Psoas muscle (tissue), 7 donors: ENCODE measurements at regions not wholly inside any gene's neighbourhood (a gene's known extent, or its start where the extent isn't known, plus 50 kb on each side); places are given as distances from the start of the nearest gene placed in this dataset.

Experiments
- ATAC-seq, 4 donors: fragments of 200-7000 bp; cut with Tn5 transposase; one replicate each; pipeline ENCODE4 v1.9.1; 2020; ENCODE audit warnings: moderate library complexity in 3 of 4, mild to moderate bottlenecking in 2 of 4
- DNase-seq, 2 donors: peaks; one replicate each; pipeline ENCODE4 v3.0.0-alpha.2; 2020
- H3K27ac ChIP-seq: fragments of 200-600 bp; one replicate; pipeline ENCODE4 v1.8.0; 2022
- H3K27me3 ChIP-seq, 3 donors: fragments of 200-600 bp in 1 of 3; one replicate each; pipeline versions ENCODE4 v1.6.1 to v1.8.0; 2013 to 2022; ENCODE audit warnings: low read length in 2 of 3, mild to moderate bottlenecking in 2 of 3, moderate library complexity in 1 of 3; ENCODE audit not compliant: insufficient read depth in 3 of 3
- H3K36me3 ChIP-seq, 2 donors: fragments of 200-600 bp in 1 of 2; one replicate each; pipeline versions ENCODE4 v1.6.1 to v1.8.0; 2013 to 2022; ENCODE audit warnings: low read depth in 1 of 2, mild to moderate bottlenecking in 1 of 2, moderate library complexity in 1 of 2; ENCODE audit not compliant: insufficient read depth in 1 of 2
- H3K4me1 ChIP-seq: fragments of 200-600 bp; one replicate; pipeline ENCODE4 v1.8.0; 2022
- H3K4me3 ChIP-seq: fragments of 200-600 bp; one replicate; pipeline ENCODE4 v1.8.0; 2022; ENCODE audit warnings: mild to moderate bottlenecking
- H3K9me3 ChIP-seq: fragments of 200-600 bp; one replicate; pipeline ENCODE4 v1.8.0; 2022
- CTCF ChIP-seq: fragments of 200-600 bp; IDR thresholded peaks from one replicate; pipeline ENCODE4 v1.8.0; 2022; ENCODE audit warnings: antibody characterized with exemption
- WGBS, 3 donors: extraction: QIAGEN DNeasy Blood & Tissue Kit; methylation state at CpG; one replicate each; pipeline versions ENCODE4 v1.1.6 to v1.1.7; 2013; 5-methylcytosine and 5-hydroxymethylcytosine counted together
- intact Hi-C, 2 donors: fragments of 100-400 bp; cut with DNase I; formaldehyde crosslinking; loops; one replicate each; pipeline versions ENCODE4 v1.11.0 to v1.14.2; 2022
- donor health status: healthy with polysubstance abuse.
- donor health status: DM: no; HTN: no; CAD: no; lungs with moderate emphysema.
- donor health status: Bipolar disorder and iron deficiency.
- donor health status: healthy.
- donor health status: DM: yes; HTN: yes; CAD: no.
- donor health status: DM: no; HTN: no; CAD: no.
- donor health status: DM: yes; HTN: yes; CAD: no.

GRCh38 chr2:12004713-12005112 is 258.3 kb downstream of the LPIN1 start:
- no peaks in the 10 kb centered on the region for H3K4me1 ChIP-seq
- 98 to 99% (median 98%) methylated on average over 6 of the region's 6 CpGs for WGBS, 3 donors
- peaks cover 0 to 6% (median 0%) of the 10 kb centered on the region in 3 donors for H3K27me3 ChIP-seq
- TF ChIP-seq CTCF, result no peak
- no peak overlapping the region for H3K4me3 ChIP-seq
- H3K27ac ChIP-seq, result no peak overlapping the region
- H3K9me3 ChIP-seq, result no peaks in the 10 kb centered on the region
- intact Hi-C loops, result no loop called here
- DNase-seq, result no peak
- no peaks in the 10 kb centered on the region for H3K36me3 ChIP-seq
- ATAC-seq, result no peak

GRCh38 chr2:12005886-12006681 is 259.7 kb downstream of the LPIN1 start:
- Histone ChIP-seq H3K4me3 (no peak overlapping the region), H3K27ac (no peak overlapping the region), H3K9me3 (no peaks in the 10 kb centered on the region), H3K27me3 (peaks cover 0 to under 1% (median 0%) of the 10 kb centered on the region in 3 donors), H3K4me1 (no peaks in the 10 kb centered on the region), H3K36me3 (no peaks in the 10 kb centered on the region)
- no peak for TF ChIP-seq CTCF
- DNase-seq (no peak), ATAC-seq (no peak)
- intact Hi-C loops, result no loop called here
- WGBS, 3 donors, result 54 to 58% (median 56%) methylated on average over 8 of the region's 8 CpGs

- ATAC-seq (no peak), DNase-seq (no peak)
- no peaks in the 10 kb centered on the region for H3K9me3 ChIP-seq
- WGBS, 3 donors, result 53 to 60% (median 58%) methylated on average over 4 of the region's 4 CpGs
- no peaks in the 10 kb centered on the region for H3K4me1 ChIP-seq
- no peak overlapping the region for H3K4me3 ChIP-seq
- intact Hi-C loops, result no loop called here
- no peaks in the 10 kb centered on the region for H3K36me3 ChIP-seq
- no peak overlapping the region for H3K27ac ChIP-seq
- TF ChIP-seq CTCF, result no peak
- H3K27me3 ChIP-seq, result peaks cover 0 to under 1% (median 0%) of the 10 kb centered on the region in 3 donors
These were observed 260.4 kb downstream of the LPIN1 start for GRCh38 chr2:12006850-12007249.

- TF ChIP-seq CTCF, result no peak
- no peak for ATAC-seq
- intact Hi-C loops, result no loop called here
These were observed 260.9 kb downstream of the LPIN1 start for GRCh38 chr2:12007282-12007681.

More at GRCh38 chr2:12007282-12007681, 260.9 kb downstream of the LPIN1 start:
- Histone ChIP-seq H3K9me3 (no peaks in the 10 kb centered on the region), H3K4me3 (no peak overlapping the region), H3K27ac (no peak overlapping the region), H3K27me3 (peaks cover 0 to 3% (median 0%) of the 10 kb centered on the region in 3 donors), H3K36me3 (no peaks in the 10 kb centered on the region), H3K4me1 (no peaks in the 10 kb centered on the region)
- WGBS, 3 donors, result 87 to 91% (median 88%) methylated on average over 1 of the region's 1 CpG
- no peak for DNase-seq
